OCI-LY1 (cell line): ENCODE measurements at regions not wholly inside any gene's neighbourhood (a gene's known extent, or its start where the extent isn't known, plus 50 kb on each side); places are given as distances from the start of the nearest gene placed in this dataset.

ENCODE experiments used
- EZH2 ChIP-seq: fragments of 200-600 bp; sonication (generic), shearing (Covaris generic); IDR thresholded peaks from 2 replicates; pipeline ENCODE4 v1.8.0; 2017; ENCODE audit warnings: borderline replicate concordance, mixed run types, mild to moderate bottlenecking, antibody characterized with exemption, low read length, moderate library complexity, mixed read lengths
- TF ChIP-seq, protein P1 (sequence below): fragments of 200-600 bp; sonication (generic), shearing (Covaris generic); IDR thresholded peaks from 2 replicates; pipeline ENCODE4 v1.5.1; 2017; ENCODE audit warnings: mild to moderate bottlenecking, antibody characterized with exemption, low read length, moderate library complexity, mixed read lengths

DNA sequence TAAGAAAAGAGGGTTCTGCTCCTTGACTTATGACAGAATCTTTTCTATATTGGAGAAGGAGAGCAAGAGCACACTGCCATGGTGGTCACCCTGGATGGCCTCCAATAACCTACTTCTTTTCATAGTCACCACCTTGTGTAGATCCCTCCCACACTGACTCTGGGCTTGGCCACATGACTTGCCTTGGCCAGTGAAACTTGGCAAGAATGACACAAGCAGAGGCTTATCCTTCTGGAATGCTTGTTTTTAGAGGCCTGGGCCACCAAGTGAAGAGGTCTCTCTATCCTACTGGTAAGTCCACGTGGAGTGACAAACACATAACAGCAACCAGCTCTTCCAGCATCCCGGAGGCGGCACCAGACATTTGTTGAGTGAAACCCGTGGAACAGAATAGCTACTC lies 349.4 kb upstream of the JARID2 start:
- TF ChIP-seq, protein P1, sequence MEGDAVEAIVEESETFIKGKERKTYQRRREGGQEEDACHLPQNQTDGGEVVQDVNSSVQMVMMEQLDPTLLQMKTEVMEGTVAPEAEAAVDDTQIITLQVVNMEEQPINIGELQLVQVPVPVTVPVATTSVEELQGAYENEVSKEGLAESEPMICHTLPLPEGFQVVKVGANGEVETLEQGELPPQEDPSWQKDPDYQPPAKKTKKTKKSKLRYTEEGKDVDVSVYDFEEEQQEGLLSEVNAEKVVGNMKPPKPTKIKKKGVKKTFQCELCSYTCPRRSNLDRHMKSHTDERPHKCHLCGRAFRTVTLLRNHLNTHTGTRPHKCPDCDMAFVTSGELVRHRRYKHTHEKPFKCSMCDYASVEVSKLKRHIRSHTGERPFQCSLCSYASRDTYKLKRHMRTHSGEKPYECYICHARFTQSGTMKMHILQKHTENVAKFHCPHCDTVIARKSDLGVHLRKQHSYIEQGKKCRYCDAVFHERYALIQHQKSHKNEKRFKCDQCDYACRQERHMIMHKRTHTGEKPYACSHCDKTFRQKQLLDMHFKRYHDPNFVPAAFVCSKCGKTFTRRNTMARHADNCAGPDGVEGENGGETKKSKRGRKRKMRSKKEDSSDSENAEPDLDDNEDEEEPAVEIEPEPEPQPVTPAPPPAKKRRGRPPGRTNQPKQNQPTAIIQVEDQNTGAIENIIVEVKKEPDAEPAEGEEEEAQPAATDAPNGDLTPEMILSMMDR = no peak
- TF ChIP-seq EZH2 = no peak
